Transverse colon (tissue), 4 donors: ENCODE measurements at regions not wholly inside any gene's neighbourhood (a gene's known extent, or its start where the extent isn't known, plus 50 kb on each side); places are given as distances from the start of the nearest gene placed in this dataset.

Experiments
- DNase-seq: peaks from one replicate; pipeline ENCODE4 v3.0.0-alpha.2; 2019
- H3K27ac ChIP-seq, 4 donors: fragments of 200-600 bp; sonication (generic); 2 replicates each; pipeline ENCODE4 v1.5.1; 2016 to 2018; ENCODE audit warnings: inconsistent platforms in 4 of 4
- H3K27me3 ChIP-seq: fragments of 200-600 bp; sonication (generic); 2 replicates; pipeline ENCODE4 v1.5.1; 2017; ENCODE audit warnings: inconsistent platforms
- H3K36me3 ChIP-seq, 4 donors: fragments of 200-600 bp; sonication (generic); 2 replicates each; pipeline ENCODE4 v1.5.1; 2017 to 2019; ENCODE audit warnings: inconsistent platforms in 4 of 4
- H3K4me1 ChIP-seq, 4 donors: fragments of 200-600 bp; sonication (generic); 2 replicates each; pipeline ENCODE4 v1.5.1; 2017 to 2020; ENCODE audit warnings: inconsistent platforms in 4 of 4
- H3K4me3 ChIP-seq, 4 donors: fragments of 200-600 bp; sonication (generic); 1 replicate in 1 of 4; 2 replicates in 3 of 4; pipeline versions ENCODE4 v1.5.1 to v1.6.1; 2017 to 2019; ENCODE audit warnings: inconsistent platforms in 4 of 4
- H3K9me3 ChIP-seq, 2 donors: fragments of 200-600 bp; sonication (generic); 2 replicates each; pipeline ENCODE4 v1.5.1; 2017 to 2019; ENCODE audit warnings: inconsistent platforms in 2 of 2
- EP300 ChIP-seq: sonication (generic); formaldehyde crosslinking; IDR thresholded peaks from one replicate; pipeline ENCODE4 v1.6.1; 2017; ENCODE audit warnings: antibody characterized with exemption, low read depth
- POLR2A ChIP-seq: fragments of 450-650 bp; IDR thresholded peaks from one replicate; pipeline ENCODE4 v1.6.1; 2016; ENCODE audit warnings: antibody characterized with exemption, mild to moderate bottlenecking, moderate library complexity
- POLR2AphosphoS5 ChIP-seq, 3 donors: sonication (generic); formaldehyde crosslinking; IDR thresholded peaks; one replicate each; pipeline ENCODE4 v1.6.1; 2016; ENCODE audit warnings: antibody characterized with exemption in 3 of 3
- WGBS, 2 donors: methylation state at CpG; one replicate each; pipeline ENCODE4 v1.1.5; 2018; ENCODE audit warnings: low coverage in 1 of 2; 5-methylcytosine and 5-hydroxymethylcytosine counted together
- in situ Hi-C, 4 donors: fragments of 200-750 bp; cut with MboI; loops; one replicate each; pipeline versions ENCODE4 v1.15.0 to v1.15.1; 2017; ENCODE audit warnings: low sequenced_read_pairs in 3 of 4, low pct_ligation_motif_present in 1 of 4, low pct_unique_long_range_greater_than_20kb in 1 of 4
- intact Hi-C: fragments of 100-400 bp; cut with DNase I; formaldehyde crosslinking; loops from one replicate; pipeline ENCODE4 v1.15.1; 2023; ENCODE audit warnings: low total_unique reads
- TF ChIP-seq, protein P1 (sequence below), 5 experiments: fragments of 200-600 bp in 3 of 5; fragments of 450-650 bp in 2 of 5; sonication (generic) in 3 of 5; IDR thresholded peaks; 1 replicate in 2 of 5; 2 replicates in 3 of 5; pipeline ENCODE4 v1.5.1; 2016 to 2017; ENCODE audit warnings: antibody characterized with exemption in 5 of 5, inconsistent platforms in 3 of 5, mild to moderate bottlenecking in 2 of 5, moderate library complexity in 1 of 5

DNA sequence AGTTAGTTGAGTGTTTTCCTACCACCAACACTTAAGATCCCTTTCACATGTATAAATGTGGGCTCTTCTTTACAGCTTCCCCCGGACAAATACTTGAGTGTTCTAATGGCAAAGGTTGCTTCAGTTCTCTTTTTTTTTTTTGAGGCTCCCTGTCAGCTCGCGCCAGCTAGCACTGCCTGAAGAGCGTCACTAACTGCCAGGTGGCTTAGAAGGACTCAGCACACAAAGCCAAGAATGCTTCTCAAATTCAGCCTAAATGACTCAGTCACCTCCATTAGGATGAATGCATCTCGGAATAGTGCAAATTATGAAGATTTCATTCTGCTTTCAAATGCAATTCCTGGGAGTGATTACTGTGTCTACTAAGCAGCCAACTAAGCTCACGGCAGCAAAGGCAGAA, 150.7 kb upstream of the BTBD3 start:
- no peaks in the 10 kb centered on the region for H3K36me3 ChIP-seq
- H3K4me3 ChIP-seq: no peak overlapping the region
- in situ Hi-C loops: no loop called here
- H3K27me3 ChIP-seq: no peaks in the 10 kb centered on the region
- TF ChIP-seq POLR2AphosphoS5 (IDR thresholded peaks at IDR 0.05) (no peak), EP300 (no peak), POLR2A (no peak)
- TF ChIP-seq, protein P1, sequence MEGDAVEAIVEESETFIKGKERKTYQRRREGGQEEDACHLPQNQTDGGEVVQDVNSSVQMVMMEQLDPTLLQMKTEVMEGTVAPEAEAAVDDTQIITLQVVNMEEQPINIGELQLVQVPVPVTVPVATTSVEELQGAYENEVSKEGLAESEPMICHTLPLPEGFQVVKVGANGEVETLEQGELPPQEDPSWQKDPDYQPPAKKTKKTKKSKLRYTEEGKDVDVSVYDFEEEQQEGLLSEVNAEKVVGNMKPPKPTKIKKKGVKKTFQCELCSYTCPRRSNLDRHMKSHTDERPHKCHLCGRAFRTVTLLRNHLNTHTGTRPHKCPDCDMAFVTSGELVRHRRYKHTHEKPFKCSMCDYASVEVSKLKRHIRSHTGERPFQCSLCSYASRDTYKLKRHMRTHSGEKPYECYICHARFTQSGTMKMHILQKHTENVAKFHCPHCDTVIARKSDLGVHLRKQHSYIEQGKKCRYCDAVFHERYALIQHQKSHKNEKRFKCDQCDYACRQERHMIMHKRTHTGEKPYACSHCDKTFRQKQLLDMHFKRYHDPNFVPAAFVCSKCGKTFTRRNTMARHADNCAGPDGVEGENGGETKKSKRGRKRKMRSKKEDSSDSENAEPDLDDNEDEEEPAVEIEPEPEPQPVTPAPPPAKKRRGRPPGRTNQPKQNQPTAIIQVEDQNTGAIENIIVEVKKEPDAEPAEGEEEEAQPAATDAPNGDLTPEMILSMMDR (IDR thresholded peaks at IDR 0.05): no peak
- H3K27ac ChIP-seq: no peak overlapping the region
- no peaks in the 10 kb centered on the region for H3K9me3 ChIP-seq
- 53 to 67% methylated on average over 3 to 6 of the region's 6 CpGs for WGBS, 2 donors
- DNase-seq: no peak
- no peaks in the 10 kb centered on the region for H3K4me1 ChIP-seq
- intact Hi-C loops: no loop called here

GRCh38 chr20:11769825-11770224, 147.9 kb upstream of the BTBD3 start:
- no peak for DNase-seq
- TF ChIP-seq, protein P1 (IDR thresholded peaks at IDR 0.05): no peak
- TF ChIP-seq POLR2A: no peak
- TF ChIP-seq POLR2AphosphoS5 (IDR thresholded peaks at IDR 0.05): no peak
- TF ChIP-seq EP300: no peak
- intact Hi-C loops: no loop called here
- Histone ChIP-seq H3K9me3 (no peaks in the 10 kb centered on the region), H3K4me3 (no peak overlapping the region), H3K36me3 (no peaks in the 10 kb centered on the region), H3K4me1 (no peaks in the 10 kb centered on the region), H3K27me3 (no peaks in the 10 kb centered on the region), H3K27ac (no peak overlapping the region)
- in situ Hi-C loops: no loop called here
- 93 to 99% methylated on average over 3 of the region's 3 CpGs for WGBS, 2 donors

DNA sequence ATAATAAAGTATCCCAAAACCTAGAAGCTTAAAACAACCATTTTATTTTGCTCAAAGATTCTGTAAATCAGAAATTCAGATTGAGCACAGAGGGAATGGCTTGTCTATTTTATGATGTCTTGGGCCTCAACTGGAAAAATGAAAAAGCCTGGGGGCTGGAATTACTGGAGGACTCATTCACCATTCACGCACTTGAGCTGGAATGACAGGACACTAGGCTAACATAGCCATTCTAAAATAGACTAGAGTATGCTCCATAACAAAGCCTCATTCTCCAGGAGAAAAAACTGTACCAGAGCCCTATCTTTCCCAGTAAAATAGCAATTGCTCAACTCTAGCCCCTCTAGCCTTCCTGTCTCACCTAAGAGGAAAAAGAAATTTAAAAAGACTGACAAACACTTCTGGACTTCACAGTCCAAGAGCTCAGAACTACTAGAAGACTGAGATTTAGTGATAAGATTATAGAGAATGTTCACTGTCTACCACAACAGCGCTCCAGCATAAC, 145.4 kb upstream of the BTBD3 start:
- 95% methylated on average over 2 of the region's 2 CpGs; no CpG with 5 or more reads in 1 of the 2 donors for WGBS, 2 donors
- no peak overlapping the region for H3K27ac ChIP-seq
- no peaks in the 10 kb centered on the region for H3K36me3 ChIP-seq
- no peak overlapping the region for H3K4me3 ChIP-seq
- H3K4me1 ChIP-seq: no peaks in the 10 kb centered on the region
- DNase-seq: no peak
- H3K9me3 ChIP-seq: no peaks in the 10 kb centered on the region
- in situ Hi-C loops: no loop called here
- no peaks in the 10 kb centered on the region for H3K27me3 ChIP-seq
- TF ChIP-seq, protein P1 (IDR thresholded peaks at IDR 0.05): no peak
- TF ChIP-seq EP300 (no peak), POLR2AphosphoS5 (IDR thresholded peaks at IDR 0.05) (no peak), POLR2A (no peak)
- intact Hi-C loops: no loop called here

- in situ Hi-C loops: no loop called here
- Histone ChIP-seq H3K9me3 (no peaks in the 10 kb centered on the region), H3K27ac (no peak overlapping the region), H3K27me3 (no peaks in the 10 kb centered on the region), H3K4me3 (no peak overlapping the region), H3K4me1 (peaks cover 0 to 5% (median 0%) of the 10 kb centered on the region in 4 donors), H3K36me3 (no peaks in the 10 kb centered on the region)
- DNase-seq: no peak
- TF ChIP-seq POLR2AphosphoS5 (IDR thresholded peaks at IDR 0.05): no peak
- TF ChIP-seq, protein P1 (IDR thresholded peaks at IDR 0.05): no peak
- no peak for TF ChIP-seq POLR2A
- TF ChIP-seq EP300: no peak
- WGBS, 2 donors: 77 to 95% methylated on average over 2 of the region's 2 CpGs
- intact Hi-C loops: no loop called here
Measured at GRCh38 chr20:11776687-11777086, 141.0 kb upstream of the BTBD3 start.
